Right lobe of liver (tissue), 6 donors: ENCODE measurements at regions not wholly inside any gene's neighbourhood (a gene's known extent, or its start where the extent isn't known, plus 50 kb on each side); places are given as distances from the start of the nearest gene placed in this dataset.

Experiments
- ATAC-seq, 4 donors: fragments of 200-7000 bp; cut with Tn5 transposase; one replicate each; pipeline ENCODE4 v1.9.1; 2020; ENCODE audit warnings: mild to moderate bottlenecking in 4 of 4, moderate library complexity in 4 of 4
- DNase-seq, 3 donors: peaks; one replicate each; pipeline ENCODE4 v3.0.0-alpha.2; 2020
- H3K27ac ChIP-seq, 3 donors: fragments of 200-600 bp; one replicate each; pipeline ENCODE4 v1.8.0; 2022
- H3K27me3 ChIP-seq, 2 donors: fragments of 200-600 bp; one replicate each; pipeline ENCODE4 v1.8.0; 2022
- H3K36me3 ChIP-seq, 4 donors: fragments of 200-600 bp; sonication (generic) in 1 of 4; one replicate each; pipeline versions ENCODE4 v1.5.1 to v1.8.0; 2017 to 2022; ENCODE audit warnings: control low read depth in 1 of 4
- H3K4me1 ChIP-seq, 4 donors: fragments of 200-600 bp; sonication (generic) in 1 of 4; one replicate each; pipeline versions ENCODE4 v1.5.1 to v1.8.0; 2017 to 2022; ENCODE audit warnings: control low read depth in 1 of 4
- H3K4me3 ChIP-seq, 3 donors: fragments of 200-600 bp; one replicate each; pipeline ENCODE4 v1.8.0; 2022
- H3K9me3 ChIP-seq, 4 donors: fragments of 200-600 bp; sonication (generic) in 1 of 4; one replicate each; pipeline versions ENCODE4 v1.5.1 to v1.8.0; 2017 to 2022; ENCODE audit warnings: control low read depth in 1 of 4
- CTCF ChIP-seq, 4 donors: fragments of 200-600 bp in 3 of 4; fragments of 450-650 bp in 1 of 4; IDR thresholded peaks; one replicate each; pipeline versions ENCODE4 v1.5.1 to v1.8.0; 2016 to 2022; ENCODE audit warnings: antibody characterized with exemption in 4 of 4, mild to moderate bottlenecking in 2 of 4
- POLR2A ChIP-seq: fragments of 450-650 bp; IDR thresholded peaks from one replicate; pipeline ENCODE4 v1.6.1; 2017; ENCODE audit warnings: antibody characterized with exemption, mild to moderate bottlenecking
- WGBS: methylation state at CpG from one replicate; pipeline ENCODE4 v1.1.6; 2018; ENCODE audit warnings: low coverage, low lambda C conversion rate; ENCODE audit not compliant: insufficient coverage; ENCODE audit errors: missing lambda C conversion rate; 5-methylcytosine and 5-hydroxymethylcytosine counted together
- intact Hi-C, 2 donors: fragments of 100-400 bp; cut with DNase I; formaldehyde crosslinking; loops; one replicate each; pipeline versions ENCODE4 v1.11.2 to v1.14.1; 2022
- donor health status: DM: no; HTN: yes; CAD: no.
- donor health status: DM: no; HTN: no; CAD: no.
- donor health status: DM: no; HTN: no; CAD: no.
- donor health status: DM: no; HTN: yes; CAD: no.
- donor health status: DM: no; HTN: yes; CAD: no.

GRCh38 chr16:63005356-63005755 lies 969.1 kb upstream of the CDH8 start:
- no peaks in the 10 kb centered on the region for H3K4me1 ChIP-seq
- TF ChIP-seq POLR2A, result no peak
- no peak for TF ChIP-seq CTCF (IDR thresholded peaks at IDR 0.05)
- intact Hi-C loops, result loop anchor here in 1 of 2 donors (10.0 kb wide), 1 partner anchor 61 kb away; no protein-coding TSS in a partner anchor
- H3K27ac ChIP-seq, result no peak overlapping the region
- H3K36me3 ChIP-seq, result no peaks in the 10 kb centered on the region
- no peak for ATAC-seq
- H3K9me3 ChIP-seq, result no peaks in the 10 kb centered on the region
- H3K4me3 ChIP-seq, result no peak overlapping the region
- no peak for DNase-seq
- 32% methylated on average over 3 of the region's 3 CpGs for WGBS
- H3K27me3 ChIP-seq, result no peaks in the 10 kb centered on the region

GRCh38 chr16:62989480-62989879 lies 953.2 kb upstream of the CDH8 start:
- Histone ChIP-seq H3K9me3 (no peaks in the 10 kb centered on the region), H3K4me3 (no peak overlapping the region), H3K36me3 (no peaks in the 10 kb centered on the region), H3K27ac (no peak overlapping the region), H3K27me3 (no peaks in the 10 kb centered on the region), H3K4me1 (no peaks in the 10 kb centered on the region)
- intact Hi-C loops, result no loop called here
- WGBS, result 31% methylated on average over 1 of the region's 1 CpG
- DNase-seq (no peak), ATAC-seq (no peak)
- TF ChIP-seq CTCF (IDR thresholded peaks at IDR 0.05) (no peak), POLR2A (no peak)

- 50% methylated on average over 1 of the region's 1 CpG for WGBS
- Histone ChIP-seq H3K27ac (no peak overlapping the region), H3K27me3 (no peaks in the 10 kb centered on the region), H3K4me1 (no peaks in the 10 kb centered on the region), H3K36me3 (no peaks in the 10 kb centered on the region), H3K4me3 (no peak overlapping the region), H3K9me3 (no peaks in the 10 kb centered on the region)
- intact Hi-C loops, result no loop called here
- no peak for TF ChIP-seq CTCF (IDR thresholded peaks at IDR 0.05)
- no peak for TF ChIP-seq POLR2A
- ATAC-seq (no peak), DNase-seq (no peak)
Observed at GRCh38 chr16:62985722-62986121, 949.5 kb upstream of the CDH8 start.

- H3K27me3 ChIP-seq, result no peaks in the 10 kb centered on the region
- H3K27ac ChIP-seq, result no peak overlapping the region
- H3K4me1 ChIP-seq, result no peaks in the 10 kb centered on the region
- ATAC-seq, result no peak
- intact Hi-C loops, result no loop called here
- H3K9me3 ChIP-seq, result no peaks in the 10 kb centered on the region
- no peak overlapping the region for H3K4me3 ChIP-seq
- no peaks in the 10 kb centered on the region for H3K36me3 ChIP-seq
- DNase-seq, result no peak
- TF ChIP-seq CTCF (IDR thresholded peaks at IDR 0.05) (no peak), POLR2A (no peak)
Observed at GRCh38 chr16:62978451-62978850, 942.2 kb upstream of the CDH8 start.

GRCh38 chr16:62977876-62978275 lies 941.6 kb upstream of the CDH8 start:
- H3K4me3 ChIP-seq, result no peak overlapping the region
- DNase-seq (no peak), ATAC-seq (no peak)
- no peak overlapping the region for H3K27ac ChIP-seq
- no peak for TF ChIP-seq CTCF (IDR thresholded peaks at IDR 0.05)
- TF ChIP-seq POLR2A, result no peak
- 63% methylated on average over 1 of the region's 1 CpG for WGBS
- H3K9me3 ChIP-seq, result no peaks in the 10 kb centered on the region
- intact Hi-C loops, result no loop called here
- no peaks in the 10 kb centered on the region for H3K4me1 ChIP-seq
- no peaks in the 10 kb centered on the region for H3K27me3 ChIP-seq
- H3K36me3 ChIP-seq, result no peaks in the 10 kb centered on the region
